ENCODE measurements at regions not wholly inside any gene's neighbourhood (a gene's known extent, or its start where the extent isn't known, plus 50 kb on each side); places are given as distances from the start of the nearest gene placed in this dataset.

DNA sequence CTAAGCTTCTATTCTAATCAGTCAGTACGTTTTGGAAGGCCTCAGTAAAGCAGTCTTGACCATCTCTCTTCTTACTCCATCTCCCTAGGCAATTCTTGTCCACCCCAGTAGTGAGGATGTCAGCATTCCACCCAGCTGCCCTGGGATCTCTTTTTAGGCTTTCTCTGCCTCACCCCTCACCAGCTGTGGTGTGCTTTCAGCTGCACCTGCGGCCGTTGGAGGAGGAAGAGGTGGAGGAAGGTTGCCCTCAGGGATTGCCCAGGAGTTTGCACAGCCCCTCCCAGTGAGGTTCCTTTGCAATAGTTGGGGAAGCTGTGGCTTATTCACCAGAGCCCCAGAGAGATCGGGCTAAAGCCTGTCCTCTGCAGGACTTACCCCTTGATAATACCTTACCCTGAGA is 615.8 kb downstream of the BNC2 start:
- TF ChIP-seq POLR2A (IDR thresholded peaks at IDR 0.05) = no peak
- TF ChIP-seq, protein P1, sequence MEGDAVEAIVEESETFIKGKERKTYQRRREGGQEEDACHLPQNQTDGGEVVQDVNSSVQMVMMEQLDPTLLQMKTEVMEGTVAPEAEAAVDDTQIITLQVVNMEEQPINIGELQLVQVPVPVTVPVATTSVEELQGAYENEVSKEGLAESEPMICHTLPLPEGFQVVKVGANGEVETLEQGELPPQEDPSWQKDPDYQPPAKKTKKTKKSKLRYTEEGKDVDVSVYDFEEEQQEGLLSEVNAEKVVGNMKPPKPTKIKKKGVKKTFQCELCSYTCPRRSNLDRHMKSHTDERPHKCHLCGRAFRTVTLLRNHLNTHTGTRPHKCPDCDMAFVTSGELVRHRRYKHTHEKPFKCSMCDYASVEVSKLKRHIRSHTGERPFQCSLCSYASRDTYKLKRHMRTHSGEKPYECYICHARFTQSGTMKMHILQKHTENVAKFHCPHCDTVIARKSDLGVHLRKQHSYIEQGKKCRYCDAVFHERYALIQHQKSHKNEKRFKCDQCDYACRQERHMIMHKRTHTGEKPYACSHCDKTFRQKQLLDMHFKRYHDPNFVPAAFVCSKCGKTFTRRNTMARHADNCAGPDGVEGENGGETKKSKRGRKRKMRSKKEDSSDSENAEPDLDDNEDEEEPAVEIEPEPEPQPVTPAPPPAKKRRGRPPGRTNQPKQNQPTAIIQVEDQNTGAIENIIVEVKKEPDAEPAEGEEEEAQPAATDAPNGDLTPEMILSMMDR (IDR thresholded peaks at IDR 0.05) = no peak
